Hepatocyte (in vitro differentiated cells): ENCODE measurements at regions not wholly inside any gene's neighbourhood (a gene's known extent, or its start where the extent isn't known, plus 50 kb on each side); places are given as distances from the start of the nearest gene placed in this dataset.

Experiments used
- DNase-seq: peaks from one replicate; pipeline ENCODE4 v3.0.0-alpha.2; 2016; ENCODE audit warnings: low spot score
- H2AFZ ChIP-seq: fragments of 200-600 bp; sonication (generic); 2 replicates; pipeline ENCODE4 v1.6.0; 2016; ENCODE audit warnings: antibody characterized with exemption, mild to moderate bottlenecking
- H3K27ac ChIP-seq: fragments of 200-600 bp; sonication (generic); 2 replicates; pipeline ENCODE4 v1.5.1; 2016; ENCODE audit warnings: mild to moderate bottlenecking
- H3K27me3 ChIP-seq: fragments of 200-600 bp; sonication (generic); 2 replicates; pipeline ENCODE4 v1.6.1; 2016
- H3K36me3 ChIP-seq: fragments of 200-600 bp; sonication (generic); replicated peaks from 2 replicates; pipeline ENCODE4 v1.5.1; 2016; ENCODE audit warnings: low read depth; ENCODE audit not compliant: insufficient read depth
- H3K4me1 ChIP-seq: fragments of 200-600 bp; sonication (generic); 2 replicates; pipeline ENCODE4 v1.5.1; 2016; ENCODE audit warnings: mild to moderate bottlenecking, moderate library complexity; ENCODE audit not compliant: insufficient read depth
- H3K4me2 ChIP-seq: fragments of 200-600 bp; sonication (generic); 2 replicates; pipeline ENCODE4 v1.6.0; 2016
- H3K4me3 ChIP-seq: fragments of 200-600 bp; sonication (generic); 2 replicates; pipeline ENCODE4 v1.5.1; 2016; ENCODE audit warnings: mild to moderate bottlenecking
- H3K79me2 ChIP-seq: fragments of 200-600 bp; sonication (generic); 2 replicates; pipeline ENCODE4 v1.6.0; 2017; ENCODE audit warnings: mild to moderate bottlenecking
- H3K9me2 ChIP-seq: fragments of 200-600 bp; sonication (generic); replicated peaks from 2 replicates; pipeline ENCODE4 v1.6.0; 2017; ENCODE audit warnings: mild to moderate bottlenecking; ENCODE audit not compliant: insufficient read depth
- H3K9me3 ChIP-seq: fragments of 200-600 bp; sonication (generic); 2 replicates; pipeline ENCODE4 v1.5.1; 2016; ENCODE audit warnings: low read depth, mild to moderate bottlenecking
- H4K20me1 ChIP-seq: fragments of 200-600 bp; sonication (generic); 2 replicates; pipeline ENCODE4 v1.6.0; 2016; ENCODE audit warnings: mild to moderate bottlenecking; ENCODE audit not compliant: insufficient read depth, poor library complexity, severe bottlenecking
- CTCF ChIP-seq: fragments of 200-600 bp; sonication (generic); IDR thresholded peaks from 2 replicates; pipeline ENCODE4 v1.5.1; 2016; ENCODE audit warnings: antibody characterized with exemption, mild to moderate bottlenecking; ENCODE audit not compliant: poor library complexity
- EZH2 ChIP-seq: fragments of 200-600 bp; sonication (generic); IDR thresholded peaks from 2 replicates; pipeline ENCODE4 v1.6.1; 2016; ENCODE audit warnings: antibody characterized with exemption, mild to moderate bottlenecking, borderline replicate concordance
- EZH2phosphoT487 ChIP-seq: fragments of 200-600 bp; sonication (generic); IDR thresholded peaks from one replicate; pipeline ENCODE4 v1.6.1; 2018; ENCODE audit warnings: antibody characterized with exemption, mild to moderate bottlenecking, low read depth, moderate library complexity; ENCODE audit not compliant: unreplicated experiment, severe bottlenecking
- WGBS: methylation state at CpG from one replicate; pipeline ENCODE4 v1.1.6; 2016; ENCODE audit warnings: low lambda C conversion rate; ENCODE audit errors: missing lambda C conversion rate; 5-methylcytosine and 5-hydroxymethylcytosine counted together

GRCh38 chr4:164410401-164410800 is 343.5 kb upstream of the SMIM31 start:
- no peaks in the 10 kb centered on the region for H4K20me1 ChIP-seq
- DNase-seq = no peak
- H3K4me1 ChIP-seq = no peaks in the 10 kb centered on the region
- H3K27me3 ChIP-seq = no peaks in the 10 kb centered on the region
- H3K4me3 ChIP-seq = no peak overlapping the region
- whole genome bisulfite sequencing = 84% methylated on average over 3 of the region's 4 CpGs
- H2AFZ ChIP-seq = no peak overlapping the region
- H3K9me2 ChIP-seq = no peaks in the 10 kb centered on the region
- no peaks in the 10 kb centered on the region for H3K36me3 ChIP-seq
- no peaks in the 10 kb centered on the region for H3K9me3 ChIP-seq
- TF ChIP-seq CTCF (no peak), EZH2phosphoT487 (no peak), EZH2 (no peak)
- no peaks in the 10 kb centered on the region for H3K79me2 ChIP-seq
- no peak overlapping the region for H3K27ac ChIP-seq
- no peak overlapping the region for H3K4me2 ChIP-seq

- TF ChIP-seq EZH2 (no peak), CTCF (no peak), EZH2phosphoT487 (no peak)
- H3K9me3 ChIP-seq = no peaks in the 10 kb centered on the region
Observed at GRCh38 chr4:164412246-164412645, 341.7 kb upstream of the SMIM31 start.

GRCh38 chr4:164413743-164414142 is 340.2 kb upstream of the SMIM31 start:
- Histone ChIP-seq H3K4me1 (no peaks in the 10 kb centered on the region), H3K27me3 (no peaks in the 10 kb centered on the region), H4K20me1 (no peaks in the 10 kb centered on the region), H3K9me3 (no peaks in the 10 kb centered on the region), H2AFZ (no peak overlapping the region), H3K36me3 (no peaks in the 10 kb centered on the region), H3K4me2 (no peak overlapping the region), H3K79me2 (no peaks in the 10 kb centered on the region), H3K27ac (no peak overlapping the region), H3K4me3 (no peak overlapping the region), H3K9me2 (no peaks in the 10 kb centered on the region)
- TF ChIP-seq EZH2phosphoT487 (no peak), CTCF (no peak), EZH2 (no peak)
- WGBS = 81% methylated on average over 2 of the region's 2 CpGs
- no peak for DNase-seq

More at GRCh38 chr4:164412246-164412645, 341.7 kb upstream of the SMIM31 start:
- Histone ChIP-seq H3K4me3 (no peak overlapping the region), H3K79me2 (no peaks in the 10 kb centered on the region), H3K9me2 (no peaks in the 10 kb centered on the region), H3K27me3 (no peaks in the 10 kb centered on the region), H3K36me3 (no peaks in the 10 kb centered on the region), H3K4me1 (no peaks in the 10 kb centered on the region), H2AFZ (no peak overlapping the region), H3K27ac (no peak overlapping the region), H3K4me2 (no peak overlapping the region), H4K20me1 (no peaks in the 10 kb centered on the region)
- 89% methylated on average over 1 of the region's 1 CpG for WGBS
- DNase-seq = no peak

- Histone ChIP-seq H3K4me2 (no peak overlapping the region), H3K9me2 (no peaks in the 10 kb centered on the region), H3K27ac (no peak overlapping the region), H3K79me2 (no peaks in the 10 kb centered on the region), H3K27me3 (no peaks in the 10 kb centered on the region), H3K9me3 (no peaks in the 10 kb centered on the region), H4K20me1 (no peaks in the 10 kb centered on the region), H3K36me3 (no peaks in the 10 kb centered on the region), H3K4me1 (no peaks in the 10 kb centered on the region), H2AFZ (no peak overlapping the region), H3K4me3 (no peak overlapping the region)
- no peak for DNase-seq
- WGBS = 70% methylated on average over 1 of the region's 1 CpG
- TF ChIP-seq EZH2 (no peak), CTCF (no peak), EZH2phosphoT487 (no peak)
Observed at GRCh38 chr4:164423819-164424218, 330.1 kb upstream of the SMIM31 start.
